ENCODE measurements at regions not wholly inside any gene's neighbourhood (a gene's known extent, or its start where the extent isn't known, plus 50 kb on each side); places are given as distances from the start of the nearest gene placed in this dataset.

DNA sequence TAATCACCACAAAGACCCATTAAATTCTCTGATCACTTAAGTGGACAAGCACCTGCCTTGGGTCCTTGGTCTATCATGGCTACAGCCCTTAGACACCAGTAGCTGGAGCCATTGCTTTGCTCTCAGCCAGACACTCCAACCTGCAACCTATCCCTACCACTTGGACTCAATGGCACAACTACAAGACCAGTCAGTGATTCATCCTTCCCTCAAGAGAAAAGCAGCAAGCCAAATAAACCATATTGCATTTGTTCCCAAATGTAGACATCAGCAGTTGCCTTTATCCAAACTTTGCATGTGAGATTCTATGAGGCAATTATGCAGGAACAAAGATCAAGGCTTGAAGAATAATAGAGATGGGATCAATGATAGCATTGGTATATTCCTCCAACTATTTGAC, 263.4 kb downstream of the HHIPL2 start:
- no peak for DNase-seq

DNA sequence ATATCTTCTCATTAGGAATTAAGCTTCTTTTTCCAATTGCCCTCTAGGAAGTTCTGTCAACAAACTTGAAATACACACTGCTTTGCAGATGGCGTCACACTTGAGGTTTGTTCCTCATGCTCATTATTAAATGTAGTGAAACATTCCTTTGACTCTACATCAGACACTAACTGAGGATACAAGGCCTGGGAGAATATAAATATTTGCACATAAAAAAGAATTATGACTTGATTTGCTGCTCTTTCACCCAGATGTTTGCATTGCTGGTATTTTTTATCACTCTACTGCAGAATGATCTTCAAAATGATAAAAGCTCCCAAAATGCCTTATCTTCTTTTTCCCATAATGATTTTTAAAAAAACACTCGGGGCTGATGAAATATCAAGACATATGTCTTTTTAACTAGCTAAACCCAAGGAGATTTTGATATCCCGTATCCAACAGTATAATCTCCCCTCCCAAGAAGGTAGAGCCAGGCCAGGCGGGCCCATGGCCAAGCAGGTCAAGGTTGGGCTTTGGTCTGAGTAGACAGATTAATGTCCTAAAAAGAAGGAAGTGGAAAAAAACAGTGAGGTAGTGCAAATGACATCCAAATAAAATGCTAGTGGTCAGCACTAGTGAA, 264.6 kb downstream of the HHIPL2 start:
- no peak for DNase-seq

GRCh38 chr1:222279591-222279990, 268.3 kb downstream of the HHIPL2 start:
- no peak for DNase-seq

DNA sequence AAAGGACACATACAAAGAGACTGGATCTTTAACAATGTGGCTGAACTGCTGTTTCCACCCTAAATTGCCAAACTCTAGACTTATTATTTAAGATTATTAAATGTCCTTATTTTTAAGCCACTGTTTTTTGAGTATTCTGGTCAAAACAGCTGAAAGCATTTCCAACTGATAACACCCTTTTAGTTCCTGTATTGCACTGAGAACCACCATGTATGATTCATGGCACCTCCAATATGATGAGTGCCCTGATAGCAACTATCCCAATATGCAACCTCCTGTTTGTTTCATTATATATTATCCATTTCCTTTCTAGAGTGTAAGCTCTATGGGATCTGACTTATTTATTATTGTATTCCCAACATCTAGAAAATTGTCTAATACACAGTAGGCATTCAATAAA, 269.4 kb downstream of the HHIPL2 start:
- no peak for DNase-seq

DNA sequence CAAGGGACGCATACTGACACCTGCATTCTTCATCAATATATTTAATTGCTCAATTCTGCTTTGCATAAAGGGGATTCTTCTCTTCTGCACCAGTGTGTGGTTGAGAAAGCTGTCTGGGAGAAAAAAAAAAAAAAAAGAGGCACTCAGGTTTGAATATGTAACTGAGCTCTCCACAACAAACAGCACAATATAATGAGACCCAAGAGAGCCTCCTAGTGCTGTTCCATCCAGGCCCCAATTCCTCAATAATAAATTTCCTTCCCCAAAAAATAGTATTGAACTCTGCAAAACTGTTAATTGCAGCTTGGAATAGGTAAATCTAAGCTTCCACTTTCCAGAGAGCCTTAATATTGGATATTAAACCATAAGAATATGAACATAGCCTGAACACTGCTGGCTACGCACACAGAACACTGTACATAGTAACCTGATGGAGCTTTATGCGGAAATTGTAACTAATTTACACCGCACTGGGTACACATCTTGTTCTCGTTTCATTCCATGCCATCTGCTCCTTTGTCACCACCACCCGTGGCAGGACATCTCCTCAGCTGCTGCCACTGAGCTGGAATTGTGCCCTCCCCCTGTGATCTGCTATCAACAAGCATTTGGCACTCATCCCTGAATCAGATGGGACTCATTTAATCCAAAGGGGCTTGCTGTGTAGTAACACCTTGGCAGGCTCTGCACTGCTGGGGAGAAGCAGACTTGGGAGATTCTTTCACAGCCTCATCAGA, 272.0 kb downstream of the HHIPL2 start:
- DNase-seq: no peak

DNA sequence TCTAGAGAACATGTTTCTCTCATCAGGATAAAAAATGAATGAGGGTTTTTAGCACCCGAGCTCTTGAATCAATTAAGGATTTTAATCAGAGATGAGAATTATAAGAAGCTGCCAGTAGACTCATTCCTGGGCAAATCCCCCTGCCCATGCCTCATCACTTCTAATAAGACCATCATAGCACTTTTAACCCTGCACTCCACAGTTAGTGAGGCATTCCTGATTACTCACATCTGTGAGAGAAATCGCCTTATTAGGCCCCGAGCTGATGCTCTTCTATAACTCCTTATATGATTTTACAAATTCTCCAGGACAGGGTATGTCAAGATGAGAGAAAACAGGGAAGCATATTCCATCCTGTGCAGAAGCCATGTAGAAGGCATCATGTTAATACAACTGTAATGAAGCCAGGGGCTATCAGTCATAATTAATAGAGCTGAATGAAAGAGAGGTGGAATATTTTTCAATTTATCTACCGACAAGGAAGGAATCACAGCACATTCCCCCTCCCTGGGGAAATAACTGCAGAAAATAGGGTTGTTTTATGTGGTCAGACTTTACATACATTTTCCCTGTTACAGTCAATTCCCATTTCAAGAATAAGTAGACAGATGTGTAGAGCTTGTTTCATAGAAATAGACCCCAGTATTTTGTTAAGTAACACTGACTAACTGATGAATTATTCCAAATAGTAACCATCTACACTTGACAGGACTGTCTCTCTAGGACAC, 272.7 kb downstream of the HHIPL2 start:
- no peak for DNase-seq

- DNase-seq: no peak
Observed at GRCh38 chr1:222266223-222267196, 281.4 kb downstream of the HHIPL2 start.

DNA sequence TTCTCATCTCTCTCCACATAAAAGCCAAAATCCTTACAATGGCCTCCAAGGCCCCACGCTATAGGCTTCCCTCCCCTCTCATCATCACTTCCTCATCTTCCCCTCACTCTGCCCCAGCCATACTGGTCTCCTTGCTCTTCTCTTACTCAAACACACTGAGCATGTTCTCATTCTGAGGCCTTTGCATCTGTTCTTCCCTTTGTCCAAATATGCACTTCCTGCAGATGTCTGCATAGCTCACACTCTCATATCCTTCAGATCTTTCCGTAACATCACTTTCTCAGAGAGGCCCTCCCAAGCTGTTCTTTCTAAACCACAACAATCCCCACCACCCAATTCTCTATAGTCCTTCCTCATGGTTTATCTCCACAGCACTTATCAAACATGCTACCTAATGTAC, 284.1 kb downstream of the HHIPL2 start:
- DNase-seq: no peak

- no peak for DNase-seq
Observed at GRCh38 chr1:222257027-222257426, 290.9 kb downstream of the HHIPL2 start.

DNA sequence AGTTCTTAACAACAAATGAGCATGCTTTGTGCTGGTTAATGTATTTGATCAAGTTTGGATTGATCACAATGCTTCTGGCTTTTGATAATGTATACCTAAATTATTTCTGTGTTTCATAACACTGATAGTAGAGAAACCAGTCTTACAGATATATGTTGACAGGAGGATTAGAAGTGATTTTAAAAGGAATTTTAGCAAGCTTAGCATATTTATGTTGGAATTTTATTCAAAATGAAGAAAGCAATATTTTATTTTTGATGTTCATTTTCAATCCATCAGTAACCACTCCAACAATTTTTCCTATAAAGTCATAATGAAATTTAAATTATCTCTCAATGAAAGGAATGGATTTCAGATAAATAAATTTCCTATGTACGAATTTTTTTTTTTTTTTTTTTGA, 291.8 kb downstream of the HHIPL2 start:
- no peak for DNase-seq

GRCh38 chr1:222252788-222253187, 295.1 kb downstream of the HHIPL2 start:
- no peak for DNase-seq

- DNase-seq: no peak
Observed at GRCh38 chr1:222251847-222252246, 296.1 kb downstream of the HHIPL2 start.

DNA sequence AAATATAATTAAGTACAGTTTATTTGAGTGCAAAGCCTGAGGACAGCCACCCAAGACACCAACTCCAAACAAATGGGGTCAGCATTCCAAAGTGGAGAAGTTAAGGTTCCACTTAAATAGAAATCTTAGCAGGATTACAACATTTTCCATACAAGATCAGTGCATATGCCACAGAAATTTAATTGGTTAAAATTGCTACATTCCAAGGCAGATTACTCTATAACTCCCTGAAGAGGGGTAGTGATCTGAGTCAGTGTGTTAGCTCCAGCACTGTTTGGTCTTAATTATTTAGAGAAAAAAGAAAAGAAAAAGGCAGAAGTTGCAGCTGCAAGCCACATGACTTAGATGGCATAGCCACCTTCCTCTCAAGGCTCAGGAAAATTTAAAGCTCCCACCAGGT, 297.5 kb downstream of the HHIPL2 start:
- no peak for DNase-seq

DNA sequence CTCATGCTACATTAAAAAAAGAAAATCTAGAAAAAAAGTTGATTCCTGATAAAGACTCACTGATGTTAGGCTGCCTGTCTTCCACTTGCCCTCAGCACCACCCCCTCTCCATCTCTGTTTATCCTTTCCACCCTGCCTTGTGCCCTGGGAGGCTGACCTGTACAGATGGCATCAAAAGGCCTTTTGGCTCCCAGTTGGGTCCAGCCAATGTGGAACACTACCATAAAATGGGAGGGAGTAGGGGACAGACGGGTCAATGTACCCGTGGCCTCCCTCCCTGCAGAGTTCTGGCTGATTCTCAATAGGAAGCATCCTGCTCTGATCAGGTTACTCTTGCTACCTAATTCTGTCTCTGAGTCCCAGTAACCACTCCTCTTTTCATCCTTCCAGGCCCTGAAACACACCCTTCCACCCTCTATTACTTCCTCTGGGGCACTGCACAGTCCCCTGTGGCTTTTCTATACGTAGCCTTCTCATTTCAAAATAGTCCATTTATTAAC, 300.0 kb downstream of the HHIPL2 start:
- DNase-seq: no peak

DNA sequence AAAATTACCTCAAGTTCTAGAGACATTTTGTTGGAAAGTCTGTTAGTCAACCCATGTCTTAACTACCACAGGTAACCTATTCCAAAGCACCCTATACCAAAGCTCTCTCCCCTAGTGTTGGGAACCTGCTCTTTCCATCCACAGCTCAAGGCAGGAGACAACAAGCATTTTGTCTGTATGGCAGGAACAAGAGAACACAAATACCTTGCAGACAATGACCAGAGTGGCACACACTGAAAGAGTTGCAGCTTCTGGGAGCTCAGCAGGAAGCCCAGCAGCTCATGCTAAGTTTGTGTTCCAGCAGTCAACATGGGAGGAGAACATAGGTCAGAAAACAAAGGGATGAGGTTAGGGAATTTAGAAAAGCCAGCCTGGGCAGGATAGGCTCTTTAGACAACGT, 300.8 kb downstream of the HHIPL2 start:
- DNase-seq: no peak

- DNase-seq: no peak
Observed at GRCh38 chr1:222243902-222244301, 304.0 kb downstream of the HHIPL2 start.

- no peak for DNase-seq
Observed at GRCh38 chr1:222242492-222242891, 305.4 kb downstream of the HHIPL2 start.

DNA sequence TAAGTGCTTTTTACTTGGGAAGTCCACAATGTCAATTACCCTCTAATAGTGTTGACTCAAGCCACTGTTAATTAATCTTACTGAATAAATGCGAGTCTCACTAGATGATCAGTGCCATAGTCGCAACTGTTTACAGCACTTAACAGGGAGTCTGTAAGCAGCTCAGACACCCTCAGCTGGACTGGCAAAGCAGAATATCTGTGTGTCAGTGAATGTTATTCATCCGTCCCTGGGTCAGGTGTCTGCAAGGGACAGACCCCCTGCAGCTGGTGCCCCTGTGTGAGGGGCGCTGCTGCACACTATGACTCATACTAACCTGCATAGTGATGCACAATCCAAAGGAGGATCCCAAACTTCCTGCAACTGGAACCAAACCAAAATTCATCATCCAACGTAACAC, 306.5 kb downstream of the HHIPL2 start:
- DNase-seq: no peak

DNA sequence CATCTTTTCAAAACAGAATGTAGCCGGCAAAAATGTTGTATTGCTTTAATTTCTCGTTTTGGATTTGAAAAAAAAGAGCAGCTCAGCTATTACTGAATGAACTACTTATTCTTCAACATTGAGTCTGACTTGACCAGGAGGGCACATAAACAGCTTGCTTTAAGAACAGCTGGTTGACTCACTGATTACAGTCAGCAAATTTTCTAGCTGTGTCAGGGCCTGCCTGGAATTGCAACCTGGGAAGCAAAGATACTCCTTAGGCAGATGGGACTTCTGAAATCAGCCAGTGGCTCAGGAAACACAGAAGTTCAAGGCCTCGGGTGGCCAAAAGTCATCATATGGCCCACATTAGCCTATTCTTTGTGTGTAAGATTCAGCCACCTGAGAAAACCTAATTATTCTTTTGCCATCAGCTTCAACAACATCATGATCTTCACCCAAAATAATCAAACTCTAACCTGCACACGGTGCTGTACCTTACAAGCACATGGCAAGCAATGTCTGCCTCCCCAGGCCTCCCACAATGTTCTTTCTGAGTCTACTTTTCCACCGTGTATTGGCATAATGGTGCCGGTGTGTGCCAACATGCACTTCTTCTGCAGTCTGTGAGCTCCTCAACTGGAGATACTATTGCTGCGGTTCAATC, 307.2 kb downstream of the HHIPL2 start:
- DNase-seq: no peak

- DNase-seq: no peak
Observed at GRCh38 chr1:222239130-222239529, 308.8 kb downstream of the HHIPL2 start.

- no peak for DNase-seq
Observed at GRCh38 chr1:222234351-222234750, 313.6 kb downstream of the HHIPL2 start.

DNA sequence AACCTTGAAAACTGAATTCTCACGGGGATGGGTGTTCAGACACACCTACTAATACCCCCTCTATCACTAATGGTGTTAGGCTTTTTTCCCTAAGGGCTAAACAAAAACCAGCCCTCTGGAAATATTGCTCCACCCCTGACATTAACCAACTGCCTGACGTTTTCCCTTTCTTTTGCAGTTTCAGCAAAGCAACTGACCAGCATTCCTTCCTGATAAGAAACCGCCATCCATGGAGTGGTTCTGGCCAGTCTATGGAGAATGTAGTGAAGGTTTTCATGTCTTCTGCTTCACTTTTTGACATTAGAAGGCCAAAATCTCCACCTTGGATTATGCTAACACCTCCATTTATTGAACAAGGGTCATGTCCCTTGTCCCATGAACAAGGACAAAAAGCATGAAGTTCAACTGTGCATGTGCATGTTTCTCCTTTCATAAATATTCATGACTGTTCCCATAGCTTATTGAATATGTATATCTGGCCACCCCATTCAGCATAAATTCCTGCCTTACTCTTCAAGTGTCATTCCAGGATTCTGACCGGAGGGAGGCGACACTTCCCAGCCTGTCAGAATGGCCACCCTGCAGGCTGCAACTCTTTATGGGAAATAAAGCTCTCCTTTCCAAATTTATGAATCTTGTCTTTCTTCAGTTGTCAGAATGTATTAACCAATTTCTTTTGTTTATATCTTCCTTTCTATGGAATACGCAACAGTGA, 314.3 kb downstream of the HHIPL2 start:
- DNase-seq: no peak
